Parathyroid adenoma (tissue), 2 donors: ENCODE measurements at regions not wholly inside any gene's neighbourhood (a gene's known extent, or its start where the extent isn't known, plus 50 kb on each side); places are given as distances from the start of the nearest gene placed in this dataset.

ENCODE experiments used
- H2AFZ ChIP-seq: fragments of 300-600 bp; sonication (generic); one replicate; pipeline ENCODE4 v1.7.0; 2017; ENCODE audit warnings: antibody characterized with exemption, mild to moderate bottlenecking
- H3K27ac ChIP-seq: fragments of 300-600 bp; sonication (generic); one replicate; pipeline ENCODE4 v1.7.0; 2017
- H3K27me3 ChIP-seq: fragments of 300-600 bp; sonication (generic); one replicate; pipeline ENCODE4 v1.7.0; 2017; ENCODE audit warnings: low read length; ENCODE audit not compliant: control insufficient read depth, insufficient read depth
- H3K36me3 ChIP-seq: fragments of 300-600 bp; sonication (generic); one replicate; pipeline ENCODE4 v1.7.0; 2017; ENCODE audit warnings: low read length; ENCODE audit not compliant: control insufficient read depth, insufficient read depth
- H3K4me1 ChIP-seq: fragments of 300-600 bp; sonication (generic); one replicate; pipeline ENCODE4 v1.7.0; 2017; ENCODE audit warnings: control low read depth
- H3K4me2 ChIP-seq: fragments of 300-600 bp; sonication (generic); one replicate; pipeline ENCODE4 v1.7.0; 2017; ENCODE audit warnings: low read length
- H3K4me3 ChIP-seq: fragments of 300-600 bp; sonication (generic); one replicate; pipeline ENCODE4 v1.7.0; 2017; ENCODE audit warnings: low read depth, low read length
- H3K79me2 ChIP-seq: fragments of 300-600 bp; sonication (generic); one replicate; pipeline ENCODE4 v1.7.0; 2017; ENCODE audit warnings: control low read depth
- H3K9ac ChIP-seq: fragments of 300-600 bp; sonication (generic); one replicate; pipeline ENCODE4 v1.7.0; 2017; ENCODE audit warnings: mild to moderate bottlenecking
- H3K9me3 ChIP-seq: fragments of 300-600 bp; sonication (generic); one replicate; pipeline ENCODE4 v1.7.0; 2017; ENCODE audit warnings: low read length; ENCODE audit not compliant: control insufficient read depth
- TF ChIP-seq, protein P1 (sequence below): fragments of 300-600 bp; sonication (generic); IDR thresholded peaks from one replicate; pipeline ENCODE4 v1.7.0; 2017; ENCODE audit warnings: antibody characterized with exemption, mild to moderate bottlenecking
- donor health status: primary hyperparathyroidism.

DNA sequence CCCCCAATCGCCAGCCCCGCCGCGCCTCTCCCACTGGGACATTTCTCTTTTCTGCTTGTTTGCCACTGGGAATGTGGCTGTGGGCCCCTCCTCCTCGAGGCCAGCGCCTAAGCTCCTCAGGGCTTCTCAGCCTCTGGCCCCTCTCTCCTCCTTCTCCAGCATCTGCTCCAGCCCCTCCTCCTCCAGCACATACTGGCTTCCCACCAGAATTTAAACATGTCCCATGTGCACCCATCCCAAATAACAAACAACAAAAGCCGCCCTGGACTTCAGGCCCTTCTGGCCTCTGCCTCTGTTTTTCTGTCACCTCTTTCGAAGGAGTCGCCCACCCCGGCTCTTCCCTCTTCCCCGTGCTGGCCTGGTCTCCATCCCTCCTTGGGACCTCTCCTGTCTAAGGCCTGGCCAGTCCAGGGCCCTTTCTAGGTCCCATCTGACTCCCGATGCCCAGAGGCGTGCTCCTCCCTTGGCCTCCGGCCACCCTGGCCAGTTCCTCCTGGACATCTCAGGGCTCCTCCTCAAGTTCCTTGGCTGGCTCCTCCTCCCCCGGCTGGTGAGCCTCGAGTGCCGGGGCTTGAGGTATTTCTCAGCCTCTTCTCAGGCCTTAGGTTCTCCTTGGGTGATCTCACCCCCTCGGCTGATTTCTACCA is 94.6 kb upstream of the SLC6A6 start:
- Histone ChIP-seq H3K9me3 (no peaks in the 10 kb centered on the region), H2AFZ (no peak overlapping the region), H3K4me3 (no peak overlapping the region), H3K79me2 (no peaks in the 10 kb centered on the region), H3K27ac (no peak overlapping the region), H3K9ac (no peak overlapping the region), H3K27me3 (no peaks in the 10 kb centered on the region), H3K36me3 (no peaks in the 10 kb centered on the region), H3K4me2 (no peak overlapping the region), H3K4me1 (no peaks in the 10 kb centered on the region)
- TF ChIP-seq, protein P1, sequence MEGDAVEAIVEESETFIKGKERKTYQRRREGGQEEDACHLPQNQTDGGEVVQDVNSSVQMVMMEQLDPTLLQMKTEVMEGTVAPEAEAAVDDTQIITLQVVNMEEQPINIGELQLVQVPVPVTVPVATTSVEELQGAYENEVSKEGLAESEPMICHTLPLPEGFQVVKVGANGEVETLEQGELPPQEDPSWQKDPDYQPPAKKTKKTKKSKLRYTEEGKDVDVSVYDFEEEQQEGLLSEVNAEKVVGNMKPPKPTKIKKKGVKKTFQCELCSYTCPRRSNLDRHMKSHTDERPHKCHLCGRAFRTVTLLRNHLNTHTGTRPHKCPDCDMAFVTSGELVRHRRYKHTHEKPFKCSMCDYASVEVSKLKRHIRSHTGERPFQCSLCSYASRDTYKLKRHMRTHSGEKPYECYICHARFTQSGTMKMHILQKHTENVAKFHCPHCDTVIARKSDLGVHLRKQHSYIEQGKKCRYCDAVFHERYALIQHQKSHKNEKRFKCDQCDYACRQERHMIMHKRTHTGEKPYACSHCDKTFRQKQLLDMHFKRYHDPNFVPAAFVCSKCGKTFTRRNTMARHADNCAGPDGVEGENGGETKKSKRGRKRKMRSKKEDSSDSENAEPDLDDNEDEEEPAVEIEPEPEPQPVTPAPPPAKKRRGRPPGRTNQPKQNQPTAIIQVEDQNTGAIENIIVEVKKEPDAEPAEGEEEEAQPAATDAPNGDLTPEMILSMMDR = no peak

DNA sequence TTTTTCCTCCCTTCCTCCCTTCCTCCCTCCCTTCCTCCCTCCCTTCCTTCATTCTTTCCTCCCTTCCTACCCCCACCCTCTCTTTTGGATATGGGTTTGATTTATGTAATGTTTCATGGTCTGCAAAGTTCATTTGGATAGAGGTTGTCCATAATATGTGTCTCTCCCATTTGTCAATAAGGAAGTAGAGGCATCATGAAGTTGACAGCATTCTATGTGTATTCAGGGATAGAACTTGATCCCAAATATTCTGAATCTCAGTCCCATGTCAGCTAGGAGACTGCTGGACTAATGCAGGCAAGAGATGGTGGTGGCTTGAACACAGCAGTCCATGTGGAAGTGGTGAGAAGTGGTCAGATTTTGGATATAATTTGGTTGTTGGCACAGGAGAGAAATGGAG is 90.7 kb upstream of the SLC6A6 start:
- Histone ChIP-seq H3K9ac (no peak overlapping the region), H3K27me3 (no peaks in the 10 kb centered on the region), H3K27ac (no peak overlapping the region)

DNA sequence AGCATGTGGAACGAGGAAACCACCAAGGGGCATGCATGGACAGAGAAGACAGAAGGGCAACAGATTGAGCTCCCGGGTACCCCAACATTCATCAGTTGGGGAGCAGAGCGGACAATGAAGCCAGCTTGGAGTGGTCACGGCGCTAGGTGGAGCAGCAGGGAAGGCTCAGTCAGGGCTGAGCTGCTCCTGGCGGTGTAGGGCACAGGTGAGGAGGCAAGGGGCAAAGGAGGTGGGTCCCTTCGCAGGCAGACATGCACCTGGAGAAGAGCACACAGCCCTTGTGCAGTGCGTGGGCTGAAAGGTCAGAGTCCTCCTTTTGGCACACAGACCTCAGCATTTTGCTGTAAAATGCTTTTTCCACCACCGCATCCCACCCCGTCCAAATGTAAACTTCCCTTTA is 90.0 kb upstream of the SLC6A6 start:
- Histone ChIP-seq H3K4me1 (no peaks in the 10 kb centered on the region), H2AFZ (no peak overlapping the region), H3K4me3 (no peak overlapping the region), H3K27me3 (no peaks in the 10 kb centered on the region), H3K79me2 (no peaks in the 10 kb centered on the region), H3K9ac (no peak overlapping the region), H3K9me3 (no peaks in the 10 kb centered on the region), H3K4me2 (no peak overlapping the region), H3K27ac (no peak overlapping the region), H3K36me3 (no peaks in the 10 kb centered on the region)
- TF ChIP-seq, protein P1 = no peak

More for the DNA sequence above, 90.7 kb upstream of the SLC6A6 start:
- no peak overlapping the region for H2AFZ ChIP-seq
- H3K9me3 ChIP-seq = no peaks in the 10 kb centered on the region
- no peaks in the 10 kb centered on the region for H3K36me3 ChIP-seq
- no peak overlapping the region for H3K4me2 ChIP-seq
- H3K79me2 ChIP-seq = no peaks in the 10 kb centered on the region
- no peaks in the 10 kb centered on the region for H3K4me1 ChIP-seq
- TF ChIP-seq, protein P1 = no peak
- no peak overlapping the region for H3K4me3 ChIP-seq

DNA sequence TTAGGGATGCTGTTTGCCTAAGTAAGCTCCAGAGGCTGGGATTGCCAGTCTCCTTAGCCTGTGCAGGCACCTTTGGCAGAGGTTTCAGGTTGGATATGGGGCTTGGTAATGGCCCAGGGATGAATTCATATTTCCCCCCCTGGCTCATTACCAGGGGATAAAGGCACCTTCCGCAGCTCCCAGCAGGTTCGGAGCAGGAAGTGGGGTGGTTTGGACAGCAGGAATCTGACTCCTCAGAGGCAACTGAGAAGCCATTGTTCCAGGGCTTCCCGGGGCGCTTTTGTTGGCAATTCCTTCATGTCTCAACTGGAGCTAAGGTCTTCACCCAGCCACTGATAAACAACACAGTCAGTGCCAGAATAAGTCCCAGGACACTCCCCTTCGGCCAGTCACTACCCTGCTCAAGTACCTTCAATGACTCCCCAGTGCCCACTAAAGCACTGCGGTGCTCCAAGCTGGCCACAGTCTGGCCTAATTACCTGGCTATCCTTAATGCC is 85.3 kb upstream of the SLC6A6 start:
- no peaks in the 10 kb centered on the region for H3K79me2 ChIP-seq
- H3K4me3 ChIP-seq = no peak overlapping the region
- H3K27ac ChIP-seq = no peak overlapping the region

More for the DNA sequence above, 85.3 kb upstream of the SLC6A6 start:
- H3K4me1 ChIP-seq = no peaks in the 10 kb centered on the region
- no peak overlapping the region for H3K4me2 ChIP-seq
- H3K36me3 ChIP-seq = no peaks in the 10 kb centered on the region
- TF ChIP-seq, protein P1 = no peak
- H3K9ac ChIP-seq = no peak overlapping the region
- no peak overlapping the region for H2AFZ ChIP-seq
- H3K27me3 ChIP-seq = no peaks in the 10 kb centered on the region
- no peaks in the 10 kb centered on the region for H3K9me3 ChIP-seq
